ENCODE measurements at regions not wholly inside any gene's neighbourhood (a gene's known extent, or its start where the extent isn't known, plus 50 kb on each side); places are given as distances from the start of the nearest gene placed in this dataset.
A peak's percentile ranks its signal among the peaks of the same experiment; 100 is the strongest.

DNA sequence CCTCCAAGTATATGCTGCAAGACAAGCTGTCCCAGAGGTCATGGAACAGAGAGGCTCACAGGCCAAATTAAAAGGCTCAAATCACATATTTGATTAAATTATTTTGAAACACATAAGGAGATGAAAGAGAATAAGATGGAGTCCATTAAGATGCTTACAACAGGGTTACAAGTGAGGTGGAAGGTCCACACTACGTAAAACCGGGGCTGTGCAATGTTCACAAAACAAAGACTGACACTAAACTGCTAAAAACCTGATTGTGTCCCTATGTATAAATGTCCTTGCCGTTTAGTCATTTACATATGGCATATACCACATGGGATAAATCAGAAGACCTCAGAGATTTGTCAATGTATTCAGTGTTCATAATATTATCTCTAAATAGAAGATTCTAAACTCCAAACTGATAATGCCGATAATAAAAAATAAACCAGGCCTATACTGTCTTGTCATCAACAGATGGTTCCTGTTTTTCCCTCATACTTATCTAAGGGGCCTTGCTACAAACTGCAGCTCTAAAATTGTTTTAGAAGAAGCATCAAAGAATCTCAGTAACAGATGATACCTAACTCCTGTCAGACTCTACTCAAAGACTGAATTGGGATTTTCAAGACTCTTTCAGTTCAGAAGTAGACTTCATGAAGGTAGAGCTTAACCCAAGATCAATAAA lies 51.8 kb upstream of the RIPOR2 start:
- DNase-seq, result no peak

DNA sequence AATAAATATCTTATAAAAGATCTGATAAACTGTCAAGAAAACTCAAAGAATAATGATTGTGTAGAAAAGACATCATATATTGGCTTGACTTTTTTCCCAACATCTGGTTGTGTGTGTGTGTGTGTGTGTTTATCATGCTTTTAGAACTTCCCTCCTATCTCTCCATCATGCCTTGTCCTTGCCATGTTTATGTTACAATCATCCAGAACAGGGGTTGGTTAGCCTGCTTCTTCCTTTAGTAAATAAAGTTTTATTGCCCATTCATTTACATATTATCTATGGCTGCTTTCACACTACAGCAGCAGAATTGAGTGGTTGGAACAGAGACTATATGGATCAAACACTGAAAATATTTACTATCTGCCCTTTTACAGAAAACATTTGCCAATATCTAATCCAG lies 52.8 kb upstream of the RIPOR2 start:
- DNase-seq, result no peak

DNA sequence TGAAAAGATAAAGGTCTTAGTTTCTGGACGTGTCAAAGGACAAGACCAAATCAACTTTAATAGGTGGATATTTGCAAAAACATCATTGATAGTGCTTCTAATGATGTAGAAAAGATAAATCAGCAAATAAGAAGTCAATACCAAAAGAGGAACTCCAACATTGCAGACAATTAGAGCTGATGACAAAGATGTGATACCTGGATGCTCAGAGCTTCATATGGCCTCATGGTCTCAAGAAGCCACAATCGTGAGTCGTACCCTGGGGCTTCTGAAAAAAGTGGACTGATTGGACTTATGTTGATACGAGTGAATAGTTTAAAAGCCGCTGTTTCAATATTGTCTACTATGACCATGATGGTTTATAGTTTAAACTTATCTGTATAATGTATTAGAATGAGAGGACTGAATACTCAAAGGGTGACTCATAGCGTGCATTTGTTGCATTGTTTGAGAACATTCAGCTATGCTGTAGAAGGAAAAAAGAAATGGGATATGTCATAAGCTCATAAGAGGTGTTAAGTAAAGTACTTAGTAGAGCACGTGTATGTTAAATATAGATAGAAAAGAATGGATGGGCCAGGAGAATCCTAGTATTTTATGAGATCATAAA lies 54.6 kb upstream of the RIPOR2 start:
- DNase-seq, result no peak

DNA sequence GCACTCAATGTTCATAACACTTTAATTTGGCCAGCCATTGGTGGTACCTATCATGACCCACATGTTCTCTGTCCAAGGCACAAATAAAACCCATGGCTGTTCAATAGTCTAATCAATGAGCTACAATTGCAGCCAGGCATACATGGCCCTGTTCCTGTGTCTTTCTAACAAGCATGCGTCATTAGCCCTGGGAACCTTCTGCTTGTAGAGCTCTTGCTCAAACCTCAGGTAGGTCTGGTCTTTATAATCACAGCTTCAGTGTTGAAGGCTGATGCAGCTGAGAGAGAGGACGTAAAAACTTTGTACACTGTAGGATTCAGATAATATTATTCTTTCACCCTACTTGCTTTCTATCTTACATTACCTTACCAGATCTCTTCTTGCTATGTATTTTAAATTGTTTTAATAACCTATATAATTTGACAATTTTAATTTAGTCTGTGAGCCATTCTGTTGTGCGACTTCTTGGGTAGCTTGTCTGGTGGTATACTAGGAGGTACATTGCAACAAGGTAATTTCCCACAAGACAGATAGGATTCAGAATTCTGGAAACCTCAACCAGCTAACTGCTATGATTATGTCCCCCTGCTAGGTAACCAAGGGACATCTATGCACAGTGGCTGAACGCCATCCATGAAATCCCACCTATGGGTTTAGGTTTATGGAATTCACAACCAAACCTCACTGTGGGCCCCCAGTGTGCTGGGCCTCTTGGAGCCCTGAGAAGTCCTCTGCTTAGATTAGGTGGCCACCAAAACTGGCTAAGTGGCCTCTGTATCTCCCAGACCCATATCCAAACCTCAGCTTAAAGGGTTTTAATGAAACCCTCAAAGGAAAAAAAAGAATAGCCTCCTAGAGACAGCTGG lies 55.4 kb upstream of the RIPOR2 start:
- DNase-seq, result no peak

DNA sequence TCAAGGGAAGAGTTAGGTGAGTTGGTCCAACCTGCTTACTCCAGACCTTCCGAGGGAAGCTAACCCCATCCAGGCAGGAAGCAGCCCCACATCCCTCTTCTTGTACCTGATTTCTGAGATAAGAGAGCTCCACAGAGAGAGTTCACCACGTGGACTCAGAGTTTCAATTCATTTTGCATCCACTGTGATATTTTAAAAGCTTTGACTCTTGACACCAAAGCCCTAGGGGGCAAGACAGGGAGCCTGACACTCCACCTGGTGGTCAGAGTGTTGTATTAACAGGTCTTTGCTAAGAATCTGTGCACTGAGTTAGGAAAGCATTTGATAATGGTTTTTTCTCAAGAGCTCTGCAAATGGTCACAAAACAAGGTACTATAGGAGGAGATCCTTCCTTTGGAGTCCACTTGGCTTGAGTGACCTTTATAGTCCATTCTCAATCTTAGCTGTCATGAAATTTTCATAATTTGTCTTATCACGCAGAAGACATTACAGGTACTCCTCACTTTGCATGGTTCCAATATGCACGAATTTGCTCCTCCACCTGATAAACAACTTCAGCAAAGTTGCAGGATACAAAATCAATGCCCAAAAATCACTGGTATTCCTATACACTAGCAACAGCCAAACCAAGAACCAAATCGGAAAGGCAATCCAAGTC lies 56.2 kb upstream of the RIPOR2 start:
- DNase-seq, result peak; percentile 61

DNA sequence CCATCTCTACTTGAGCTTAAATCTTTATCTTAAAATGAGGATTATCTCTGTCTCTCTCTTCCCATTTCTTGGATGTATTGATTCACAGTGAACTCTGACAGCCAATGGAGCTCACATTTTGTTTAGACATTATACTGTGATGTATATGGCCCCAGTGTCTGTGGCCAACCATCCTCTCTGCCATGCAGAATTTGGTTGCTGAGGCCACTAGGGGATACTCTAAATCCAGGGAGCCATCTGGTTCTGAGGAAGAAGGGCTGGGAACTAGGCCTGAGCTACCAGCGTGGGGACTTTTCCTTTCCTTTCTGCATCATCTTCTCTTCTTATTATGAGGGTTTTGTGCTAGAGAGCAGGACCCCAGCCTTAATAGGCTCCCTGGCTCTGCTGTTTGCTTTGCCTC lies 59.1 kb upstream of the RIPOR2 start:
- DNase-seq, result no peak

DNA sequence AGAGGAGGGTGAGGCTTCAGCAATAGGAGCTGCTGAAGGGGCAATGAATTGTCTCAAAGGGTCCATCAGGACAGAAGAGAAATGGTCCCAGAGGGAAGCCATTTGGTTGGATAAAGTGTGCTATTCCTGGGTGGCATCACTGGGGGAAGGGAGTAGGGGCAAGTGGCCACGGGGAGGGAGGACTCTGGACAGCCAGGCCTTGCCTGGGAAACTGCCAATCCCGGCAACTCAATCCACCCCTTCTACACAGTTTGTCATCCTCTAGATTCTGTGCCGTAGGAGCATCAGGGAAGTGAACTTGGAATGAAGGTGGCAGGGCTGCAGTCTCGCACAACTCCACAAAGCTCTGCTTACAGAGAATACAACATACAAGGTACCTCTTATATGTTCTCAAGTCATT lies 59.5 kb upstream of the RIPOR2 start:
- DNase-seq, result no peak

DNA sequence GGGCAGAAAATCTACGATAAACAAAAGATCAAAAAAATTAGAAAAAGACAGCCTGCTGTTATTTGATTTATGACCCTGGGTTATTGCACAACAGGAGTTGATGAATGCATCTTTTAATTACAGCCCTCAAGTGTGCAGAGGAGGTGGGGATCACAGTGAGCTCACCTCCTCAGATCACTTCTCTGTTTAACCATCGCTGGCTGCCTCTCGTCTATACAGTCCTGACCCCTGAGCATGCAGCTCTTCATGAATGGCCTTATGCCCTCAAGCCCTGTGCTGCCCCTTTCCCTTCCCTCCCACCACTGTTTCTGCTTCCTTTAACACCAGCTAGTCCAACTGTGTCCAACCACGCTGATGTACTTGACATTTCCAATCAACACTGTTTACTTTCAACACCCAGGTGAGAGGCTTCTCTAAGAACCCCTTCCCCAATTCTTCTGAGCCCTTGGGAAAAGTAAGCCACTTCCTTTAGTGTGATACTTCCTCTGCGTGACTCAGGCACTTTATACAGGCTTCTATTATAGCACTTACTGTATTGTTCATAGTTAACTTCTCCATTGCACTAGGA lies 60.6 kb upstream of the RIPOR2 start:
- DNase-seq, result no peak

DNA sequence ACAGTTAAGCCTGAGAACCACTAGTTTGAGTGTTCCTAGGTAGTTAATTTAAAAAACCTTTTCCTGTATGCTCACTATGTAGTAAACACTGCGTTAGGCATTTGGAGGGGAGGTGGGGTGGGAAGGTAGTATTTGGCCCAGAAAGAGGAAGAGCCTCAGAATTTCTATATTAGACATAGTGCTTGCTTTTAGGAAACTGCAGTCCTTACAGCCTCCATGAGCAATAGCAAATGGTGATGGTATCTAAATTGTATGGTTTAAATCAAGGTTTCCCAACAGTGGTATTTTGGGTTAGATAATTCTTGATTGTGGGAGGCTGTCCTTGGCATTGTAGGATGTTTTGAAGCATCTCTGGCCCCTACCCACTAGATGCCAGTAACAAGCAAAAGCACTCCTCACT lies 61.5 kb upstream of the RIPOR2 start:
- no peak for DNase-seq

DNA sequence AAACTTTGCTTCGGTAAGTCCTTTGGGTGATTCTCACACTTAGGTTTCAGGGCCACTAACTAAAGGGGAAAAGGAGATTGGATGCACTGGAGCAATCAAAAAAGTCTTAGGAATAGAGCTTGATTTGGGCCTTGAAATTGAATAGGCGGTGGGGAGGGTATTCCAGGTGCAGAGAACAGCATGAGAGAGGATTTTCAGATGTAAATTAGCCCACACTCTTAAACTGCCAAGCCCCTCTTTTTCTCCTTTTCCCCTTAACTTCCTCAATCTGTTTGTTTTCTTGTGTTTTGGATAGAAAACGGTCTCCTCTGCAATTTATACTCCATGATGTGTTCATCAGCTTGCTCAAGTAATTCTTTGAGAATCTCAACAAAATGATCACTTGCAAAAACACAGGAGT lies 62.1 kb upstream of the RIPOR2 start:
- no peak for DNase-seq

DNA sequence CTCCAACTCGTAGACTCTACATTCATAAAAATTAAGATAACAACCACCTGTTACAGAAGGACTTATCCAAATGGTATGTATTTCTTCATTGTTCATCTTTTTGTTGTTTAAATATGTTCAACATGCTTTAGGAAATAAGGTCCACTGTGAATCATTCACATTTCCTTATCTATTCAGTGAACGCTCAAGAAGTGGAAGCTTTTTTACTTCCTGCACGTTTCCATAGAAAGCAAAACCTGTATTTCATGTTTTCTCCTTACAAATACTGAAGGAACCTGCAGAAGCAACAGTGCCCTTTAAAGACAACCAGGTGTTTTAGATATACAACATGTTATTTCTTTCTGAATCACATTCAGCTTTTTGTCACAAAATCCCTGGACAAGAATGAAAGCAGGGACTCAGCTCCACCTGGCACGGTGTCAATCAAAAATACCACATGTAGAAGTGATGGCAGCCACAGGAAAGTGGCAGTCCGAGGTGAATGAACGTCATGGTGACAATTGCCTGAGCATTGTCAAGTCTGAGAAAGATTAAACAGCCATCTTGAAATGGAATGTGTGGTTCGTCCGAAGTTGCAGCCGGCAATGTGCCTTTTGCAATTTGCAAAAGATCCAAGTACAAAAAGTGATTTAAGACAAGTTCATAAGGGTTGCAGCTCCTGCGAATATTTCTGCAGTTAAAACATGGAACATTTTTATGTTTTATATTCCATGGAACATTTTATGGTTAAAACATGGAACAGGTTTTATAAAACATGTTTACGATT lies 66.7 kb upstream of the RIPOR2 start:
- no peak for DNase-seq

DNA sequence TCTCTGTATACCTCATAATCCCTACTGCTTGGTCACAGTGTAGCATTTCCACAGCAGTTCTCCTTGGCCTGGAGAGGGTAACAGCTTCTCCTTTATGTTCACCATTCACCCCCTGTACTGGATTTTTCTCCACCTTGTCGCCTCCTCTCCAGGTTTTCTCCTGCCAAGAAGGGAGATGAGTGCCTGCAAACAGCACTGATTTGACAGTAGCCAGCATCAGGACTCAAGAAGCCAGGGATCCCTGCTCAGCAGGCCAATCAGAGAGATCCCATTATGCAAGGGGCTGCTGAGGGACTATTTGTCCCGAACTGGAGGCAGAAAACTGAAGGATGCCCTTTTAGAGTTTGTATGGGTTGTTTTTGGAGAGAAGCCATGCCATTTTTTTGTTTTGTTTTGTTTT lies 68.6 kb upstream of the RIPOR2 start:
- DNase-seq, result no peak

DNA sequence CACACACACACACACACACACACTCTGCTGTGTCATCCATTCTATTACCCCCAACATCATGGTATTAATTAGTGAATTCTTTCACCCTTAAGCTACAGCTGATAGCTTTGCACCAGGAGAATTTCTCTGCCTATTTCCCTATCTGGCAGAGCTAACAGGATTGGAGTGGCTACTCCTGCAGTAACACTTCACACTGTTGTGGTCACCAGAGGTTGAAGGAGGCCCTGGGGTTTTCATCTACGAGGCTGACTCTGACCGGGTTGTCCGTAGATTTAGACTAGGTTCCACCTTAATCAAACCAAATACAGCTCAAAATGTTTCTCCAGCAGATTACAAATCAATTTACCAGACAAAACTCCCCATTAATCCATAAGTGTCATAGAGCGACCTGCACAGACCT lies 69.2 kb upstream of the RIPOR2 start:
- DNase-seq, result no peak

DNA sequence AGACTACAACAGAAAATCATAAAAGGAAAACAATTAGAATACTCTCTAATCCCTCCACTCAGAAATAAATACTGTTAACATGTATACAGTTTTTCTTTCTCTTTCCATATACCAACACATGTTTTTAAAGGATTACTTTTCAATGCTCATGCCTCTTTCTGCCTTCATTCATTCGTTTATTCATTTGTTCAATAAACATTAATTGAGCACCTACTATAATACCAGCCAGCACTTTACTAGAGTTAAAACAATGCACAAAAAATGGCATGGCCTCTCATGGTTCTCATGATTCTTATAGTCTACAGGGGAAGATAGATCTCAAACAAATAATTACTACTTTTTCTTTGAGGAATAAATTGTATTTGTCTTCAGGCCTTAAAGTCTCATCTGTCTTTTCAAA lies 70.3 kb upstream of the RIPOR2 start:
- no peak for DNase-seq

DNA sequence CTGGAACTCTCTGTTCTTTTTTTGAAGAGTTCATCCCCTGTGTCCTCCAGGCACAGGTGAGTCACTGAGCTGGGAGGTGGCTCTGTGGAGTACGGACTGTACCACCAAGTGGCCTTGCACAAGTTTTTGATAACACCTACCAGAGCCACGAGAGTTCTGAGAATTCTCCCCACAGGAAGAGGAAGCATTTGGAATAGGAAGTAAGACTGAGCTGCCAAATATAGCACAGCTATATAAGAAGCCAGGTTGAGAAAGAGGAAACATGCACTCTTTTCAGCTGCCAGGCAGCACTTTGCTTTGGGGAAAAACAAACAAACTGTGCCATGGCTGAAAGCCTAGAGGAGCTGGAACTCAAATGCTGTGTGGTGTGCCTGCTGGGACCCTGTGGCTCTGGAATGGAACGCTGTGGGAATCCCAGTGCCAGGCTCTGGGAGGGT lies 70.8 kb upstream of the RIPOR2 start:
- DNase-seq, result peak; percentile 26

DNA sequence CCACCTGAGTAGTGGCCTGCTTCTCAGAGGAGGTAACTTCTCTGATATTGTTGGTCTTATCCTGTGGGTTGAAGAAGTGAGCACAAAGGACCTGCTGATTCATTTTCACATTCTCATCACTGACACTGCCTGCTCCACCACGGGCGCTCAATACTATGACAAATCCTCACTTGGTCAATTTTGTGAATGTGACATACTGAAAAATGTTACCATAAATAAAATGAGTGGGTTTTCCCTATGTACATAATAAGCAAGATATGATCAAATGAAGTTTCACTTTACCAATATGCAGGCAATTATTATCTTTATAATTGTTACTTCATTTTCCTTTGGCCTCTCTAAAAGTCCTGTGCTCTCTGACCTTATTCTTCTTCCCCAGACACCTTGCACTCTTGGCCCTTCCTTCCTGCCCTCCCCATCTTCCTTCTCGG lies 71.5 kb upstream of the RIPOR2 start:
- no peak for DNase-seq

DNA sequence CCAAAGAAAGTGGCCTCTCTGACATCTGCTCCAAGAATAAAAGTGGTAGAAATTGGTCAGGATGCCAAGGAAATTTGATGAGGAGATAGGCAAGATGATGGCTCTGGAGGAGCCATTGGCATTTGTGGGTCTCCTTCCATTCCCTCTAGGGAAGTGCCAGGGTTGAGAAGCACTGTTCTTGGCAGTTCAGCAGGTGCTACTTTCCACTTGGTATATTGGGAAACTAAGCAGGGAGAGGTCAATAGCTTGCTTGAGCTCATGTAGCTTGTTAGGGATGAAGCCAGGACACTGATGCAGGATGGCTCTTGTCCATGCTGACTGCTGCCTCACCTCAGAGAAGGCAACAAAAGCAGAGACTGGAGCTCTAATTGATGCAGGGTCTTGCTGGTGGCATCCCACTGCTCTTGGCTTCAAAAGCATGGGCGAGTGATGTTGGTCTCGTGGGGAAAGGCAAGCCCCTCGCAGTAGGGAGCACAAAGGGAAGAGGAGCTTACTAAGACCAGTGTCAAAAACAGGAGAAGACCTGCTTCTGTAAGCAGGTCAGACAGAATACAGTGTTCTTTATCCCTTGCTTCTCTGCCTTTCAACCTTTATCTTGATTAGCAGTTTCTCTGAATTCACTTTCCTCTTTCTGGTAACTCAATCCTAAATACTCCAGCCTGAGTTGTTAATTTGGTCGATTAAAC lies 73.1 kb upstream of the RIPOR2 start:
- no peak for DNase-seq

DNA sequence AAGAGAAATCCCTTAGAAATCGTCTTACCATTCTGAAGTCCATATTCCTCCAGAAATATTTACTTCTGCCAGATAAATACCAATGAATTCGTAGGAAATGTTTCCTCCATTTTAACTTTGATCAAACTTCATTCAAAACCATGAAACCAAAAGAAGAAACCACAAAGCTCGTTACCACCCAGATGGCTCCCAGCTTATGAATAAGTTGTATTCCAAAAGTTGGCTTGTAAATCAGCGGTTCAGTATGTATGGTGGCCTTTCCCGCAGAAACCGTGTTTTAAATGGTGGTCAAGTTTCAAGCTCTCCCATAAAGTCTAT lies 73.6 kb upstream of the RIPOR2 start:
- no peak for DNase-seq

DNA sequence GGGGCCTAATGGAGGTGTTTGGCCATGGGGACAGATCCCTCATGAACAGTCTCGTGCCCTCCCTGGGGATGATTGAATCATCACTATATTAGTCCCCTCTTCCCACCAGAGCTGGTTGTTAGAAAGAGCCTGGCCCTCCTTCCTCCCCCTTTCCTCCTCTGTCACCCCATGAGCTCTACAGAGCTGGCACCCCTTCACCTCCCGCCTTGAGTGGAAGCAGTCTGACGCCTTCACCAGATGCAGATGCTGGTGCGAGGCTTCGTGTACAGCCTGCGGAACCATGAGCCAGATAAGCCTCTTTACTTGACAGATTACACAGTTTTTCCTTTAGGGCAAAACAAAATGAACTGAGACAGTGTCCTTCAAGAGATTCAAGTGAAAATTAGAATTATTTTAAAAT lies 74.4 kb upstream of the RIPOR2 start:
- no peak for DNase-seq

DNA sequence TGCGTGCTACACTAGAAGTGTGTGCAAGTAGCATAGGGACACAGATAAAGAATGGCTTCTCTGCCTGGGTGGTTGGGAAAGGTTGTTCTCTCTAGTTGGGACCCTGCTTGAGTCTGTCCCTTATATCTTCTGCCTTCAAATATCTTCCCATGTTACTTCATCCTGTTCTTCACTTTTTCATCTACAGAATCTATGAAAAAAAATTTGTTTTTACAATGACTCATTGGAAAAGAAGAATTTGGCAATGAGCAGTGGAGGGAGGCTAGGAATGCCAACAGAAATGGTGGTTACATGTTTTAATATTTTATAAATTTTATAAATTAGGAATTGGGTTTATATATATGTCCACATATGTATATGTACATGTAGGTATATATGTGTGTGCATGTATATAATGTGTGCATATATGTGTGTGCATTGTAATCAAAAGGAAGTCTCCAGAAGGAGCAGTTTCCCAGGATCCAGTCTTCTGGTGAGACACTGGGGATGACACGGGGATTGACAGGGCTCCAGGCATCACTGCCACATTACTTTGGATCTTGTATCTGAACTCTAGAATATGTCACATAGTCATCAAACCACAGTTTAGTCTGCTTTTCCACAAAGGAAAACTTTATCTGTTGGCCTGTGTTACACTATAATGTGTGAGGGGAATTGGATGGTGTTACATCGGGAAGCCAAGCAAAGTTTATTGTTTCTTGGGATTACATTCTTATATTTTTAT lies 75.3 kb upstream of the RIPOR2 start:
- DNase-seq, result no peak

DNA sequence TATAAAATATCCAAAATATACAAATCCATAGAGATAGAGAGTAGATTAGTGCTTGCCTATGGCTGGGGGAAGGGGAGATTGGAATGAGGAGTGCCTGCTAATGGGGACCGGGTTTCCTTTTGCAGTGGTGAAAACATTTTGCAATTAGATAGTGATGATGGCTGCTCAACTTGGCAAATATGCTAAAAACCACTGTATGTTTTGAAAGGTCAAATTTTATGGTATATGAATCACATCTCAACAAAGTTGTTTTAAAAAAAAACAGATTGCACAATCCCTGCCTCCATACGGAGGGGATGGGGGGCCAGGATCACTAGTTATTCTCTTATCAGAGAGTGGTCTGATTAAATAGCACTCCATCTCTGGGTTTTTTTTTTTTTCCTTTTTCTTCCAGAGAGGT lies 76.9 kb upstream of the RIPOR2 start:
- DNase-seq, result no peak

All from activated effector memory CD4-positive, alpha-beta T cell treated with Interleukin-2 at 50 U/mL for 16 hours (primary cell).